SK-N-MC (cell line): ENCODE measurements at regions not wholly inside any gene's neighbourhood (a gene's known extent, or its start where the extent isn't known, plus 50 kb on each side); places are given as distances from the start of the nearest gene placed in this dataset.

Experiments
- DNase-seq: peaks from one replicate; pipeline ENCODE4 v3.0.0-alpha.2; 2011; ENCODE audit warnings: low read depth, low spot score
- H3K27ac ChIP-seq: fragments of 200-600 bp; sonication (generic); 2 replicates; pipeline ENCODE4 v1.5.1; 2016; ENCODE audit warnings: mixed run types
- H3K36me3 ChIP-seq: fragments of 200-600 bp; sonication (generic); 2 replicates; pipeline ENCODE4 v1.6.1; 2017; ENCODE audit warnings: antibody characterized with exemption, low read length, mixed read lengths; ENCODE audit not compliant: insufficient read depth
- H3K4me3 ChIP-seq: fragments of 200-600 bp; sonication (generic); 2 replicates; pipeline ENCODE4 v1.5.1; 2016
- H3K9ac ChIP-seq: fragments of 200-600 bp; sonication (generic); 2 replicates; pipeline ENCODE4 v1.8.0; 2017; ENCODE audit warnings: mixed run types, mixed read lengths; ENCODE audit not compliant: insufficient read length
- H3K9me3 ChIP-seq: fragments of 200-600 bp; sonication (generic); 2 replicates; pipeline ENCODE4 v1.6.1; 2017; ENCODE audit warnings: low read depth, mild to moderate bottlenecking, antibody characterized with exemption, low read length, moderate library complexity, mixed read lengths
- EZH2 ChIP-seq: fragments of 200-600 bp; sonication (generic); IDR thresholded peaks from one replicate; pipeline ENCODE4 v1.6.1; 2017; ENCODE audit warnings: antibody characterized with exemption
- FOXP2 ChIP-seq: optimal IDR thresholded peaks from 2 replicates; pipeline ENCODE3; 2011; ENCODE audit warnings: mild to moderate bottlenecking, moderate library complexity; ENCODE audit not compliant: insufficient read depth; ENCODE audit errors: extremely low read length, control extremely low read depth
- POLR2AphosphoS5 ChIP-seq: IDR thresholded peaks from 2 replicates; pipeline ENCODE4 v1.6.1; 2012; ENCODE audit warnings: mild to moderate bottlenecking, low read depth, low read length, borderline replicate concordance

GRCh38 chr15:37246065-37246464, 145.7 kb upstream of the MEIS2 start:
- Histone ChIP-seq H3K27ac (no peak overlapping the region), H3K4me3 (no peak overlapping the region), H3K36me3 (no peaks in the 10 kb centered on the region), H3K9ac (no peak overlapping the region), H3K9me3 (no peaks in the 10 kb centered on the region)
- no peak for DNase-seq
- no peak for TF ChIP-seq FOXP2
- no peak for TF ChIP-seq POLR2AphosphoS5
- TF ChIP-seq EZH2 = no peak

DNA sequence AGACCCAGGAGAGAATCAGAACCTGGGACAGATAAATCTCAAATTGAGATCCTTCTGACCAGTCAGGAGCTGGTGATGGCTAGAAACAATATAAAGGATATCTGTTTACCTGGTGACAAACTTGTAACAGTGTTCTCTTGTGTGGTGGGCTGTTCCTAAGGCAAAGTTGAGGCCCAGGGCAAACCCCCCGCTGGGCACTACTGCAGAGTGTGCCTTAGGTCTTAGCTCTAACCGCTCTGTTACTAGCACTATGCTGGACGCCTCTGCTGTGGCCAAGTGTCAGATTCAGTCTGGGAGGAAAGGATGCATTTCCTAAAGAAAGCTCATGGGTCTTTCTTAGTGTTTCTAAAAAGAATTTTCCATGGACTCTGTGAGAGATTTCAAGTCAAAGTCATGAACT, 146.5 kb upstream of the MEIS2 start:
- TF ChIP-seq EZH2 (no peak), POLR2AphosphoS5 (no peak), FOXP2 (no peak)
- Histone ChIP-seq H3K36me3 (no peaks in the 10 kb centered on the region), H3K27ac (no peak overlapping the region), H3K4me3 (no peak overlapping the region), H3K9ac (no peak overlapping the region), H3K9me3 (no peaks in the 10 kb centered on the region)
- no peak for DNase-seq

DNA sequence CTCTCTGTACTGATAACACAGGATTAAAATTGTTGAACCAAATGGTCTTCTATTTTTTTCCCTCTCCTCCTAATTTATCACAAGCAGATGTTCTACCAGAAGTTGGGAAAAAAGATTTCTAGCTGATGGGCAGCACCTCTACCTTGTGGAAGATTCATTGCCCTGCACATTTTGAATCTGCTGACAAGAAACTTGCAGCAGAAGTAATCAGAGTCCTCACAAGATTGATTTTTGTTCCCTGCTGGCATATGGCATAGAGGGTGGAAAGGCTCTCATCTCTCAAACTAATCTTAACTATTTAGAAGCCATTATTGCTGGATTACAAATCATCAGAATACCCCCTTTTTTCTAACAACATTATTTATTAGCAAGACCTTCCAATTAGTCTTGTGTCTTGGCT, 148.9 kb upstream of the MEIS2 start:
- TF ChIP-seq POLR2AphosphoS5 = no peak
- TF ChIP-seq FOXP2 = no peak
- no peak for TF ChIP-seq EZH2
- no peak overlapping the region for H3K4me3 ChIP-seq
- H3K36me3 ChIP-seq = no peaks in the 10 kb centered on the region
- H3K9ac ChIP-seq = no peak overlapping the region
- H3K9me3 ChIP-seq = no peaks in the 10 kb centered on the region
- no peak for DNase-seq
- no peak overlapping the region for H3K27ac ChIP-seq

GRCh38 chr15:37252530-37252929, 152.2 kb upstream of the MEIS2 start:
- Histone ChIP-seq H3K27ac (no peak overlapping the region), H3K36me3 (no peaks in the 10 kb centered on the region), H3K9me3 (no peaks in the 10 kb centered on the region), H3K4me3 (no peak overlapping the region), H3K9ac (no peak overlapping the region)
- TF ChIP-seq POLR2AphosphoS5 (no peak), EZH2 (no peak), FOXP2 (no peak)
- no peak for DNase-seq

DNA sequence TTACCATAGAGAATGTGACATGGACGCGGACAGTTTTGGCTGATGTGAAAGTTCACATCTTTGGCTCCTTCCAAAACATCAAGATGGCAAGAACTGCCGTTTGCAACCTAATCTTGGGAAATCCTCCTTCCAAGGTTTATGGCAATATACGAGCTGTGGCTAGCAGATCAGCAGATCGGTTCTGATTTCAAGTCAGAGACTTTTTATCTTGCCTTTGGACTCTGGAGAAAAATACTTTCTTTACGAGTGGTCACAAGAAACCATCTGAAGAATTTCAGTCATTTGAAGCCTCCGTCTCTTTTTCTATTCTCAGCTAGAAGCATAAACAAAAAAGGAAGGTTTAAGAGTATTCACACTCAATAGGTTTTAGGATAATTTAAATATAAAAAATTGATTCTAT, 153.5 kb upstream of the MEIS2 start:
- no peak overlapping the region for H3K4me3 ChIP-seq
- no peaks in the 10 kb centered on the region for H3K36me3 ChIP-seq
- no peak for TF ChIP-seq FOXP2
- TF ChIP-seq POLR2AphosphoS5 = no peak
- TF ChIP-seq EZH2 = no peak
- no peaks in the 10 kb centered on the region for H3K9me3 ChIP-seq
- no peak for DNase-seq
- H3K9ac ChIP-seq = no peak overlapping the region
- no peak overlapping the region for H3K27ac ChIP-seq

DNA sequence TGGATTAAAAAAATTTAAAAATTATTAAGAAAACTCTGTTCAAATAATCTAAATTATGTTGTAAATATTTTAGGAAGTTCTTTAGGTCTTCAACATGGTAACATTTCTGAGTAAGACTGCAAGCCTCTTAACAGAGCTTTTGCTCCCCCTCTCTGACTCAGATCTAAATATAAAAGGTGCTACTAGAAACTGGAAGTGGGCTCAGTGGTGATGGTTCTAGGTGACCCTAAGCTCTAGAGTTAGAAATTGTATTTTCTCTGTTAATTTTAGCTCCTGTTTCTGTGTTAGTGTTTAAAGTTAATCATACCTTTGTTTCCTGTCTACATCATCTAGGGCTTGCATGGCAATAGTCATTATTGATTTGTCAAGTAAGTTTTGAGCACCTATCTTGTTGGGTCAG, 159.9 kb upstream of the MEIS2 start:
- Histone ChIP-seq H3K9me3 (no peaks in the 10 kb centered on the region), H3K4me3 (no peak overlapping the region), H3K9ac (no peak overlapping the region), H3K27ac (no peak overlapping the region), H3K36me3 (no peaks in the 10 kb centered on the region)
- no peak for DNase-seq
- no peak for TF ChIP-seq EZH2
- no peak for TF ChIP-seq FOXP2
- TF ChIP-seq POLR2AphosphoS5 = no peak

DNA sequence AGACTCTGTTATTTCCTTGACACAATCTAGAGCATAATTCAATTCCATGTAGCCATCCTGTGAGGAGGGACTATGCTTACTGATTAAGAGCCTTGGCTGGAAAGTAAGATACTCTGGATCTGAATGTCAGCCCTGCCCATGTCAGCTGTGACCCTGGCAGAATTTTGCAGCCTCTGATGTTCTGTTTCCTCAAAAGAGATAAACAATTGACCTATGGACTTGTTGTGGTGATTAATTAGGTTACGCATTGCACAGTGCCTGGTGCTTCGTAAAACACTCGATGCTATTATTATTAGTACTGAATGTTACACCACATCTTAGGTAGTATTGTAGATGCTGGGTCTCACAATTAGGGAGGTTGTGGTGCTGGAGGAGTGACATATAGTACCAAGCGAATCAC, 161.3 kb upstream of the MEIS2 start:
- Histone ChIP-seq H3K36me3 (no peaks in the 10 kb centered on the region), H3K9me3 (no peaks in the 10 kb centered on the region), H3K9ac (no peak overlapping the region), H3K27ac (no peak overlapping the region), H3K4me3 (no peak overlapping the region)
- no peak for DNase-seq
- TF ChIP-seq POLR2AphosphoS5 (no peak), EZH2 (no peak), FOXP2 (no peak)

- no peak for DNase-seq
- Histone ChIP-seq H3K36me3 (no peaks in the 10 kb centered on the region), H3K27ac (no peak overlapping the region), H3K4me3 (no peak overlapping the region), H3K9me3 (no peaks in the 10 kb centered on the region), H3K9ac (no peak overlapping the region)
- no peak for TF ChIP-seq EZH2
- no peak for TF ChIP-seq POLR2AphosphoS5
- TF ChIP-seq FOXP2 = no peak
These were observed 162.7 kb upstream of the MEIS2 start for GRCh38 chr15:37262922-37263608.
